Astrocyte (in vitro differentiated cells and primary cell): ENCODE measurements at regions not wholly inside any gene's neighbourhood (a gene's known extent, or its start where the extent isn't known, plus 50 kb on each side); places are given as distances from the start of the nearest gene placed in this dataset.

ENCODE experiments used
- DNase-seq: peaks from one replicate; pipeline ENCODE4 v3.0.0-alpha.2; 2010; ENCODE audit warnings: low read depth
- FAIRE-seq: peaks from 2 replicates; lab custom pipeline; 2011; peaks lifted over from hg19 to GRCh38; lab: Jason Lieb, UNC
- H2AFZ ChIP-seq: 2 replicates; pipeline ENCODE4 v1.6.0; 2012; ENCODE audit warnings: low read depth, low read length, inconsistent platforms
- H3K27ac ChIP-seq: 2 replicates; pipeline ENCODE4 v1.5.1; 2011; ENCODE audit warnings: low read depth, low read length, inconsistent platforms
- H3K27me3 ChIP-seq: 2 replicates; pipeline ENCODE4 v1.6.0; 2011; ENCODE audit warnings: low read length, inconsistent platforms; ENCODE audit not compliant: insufficient read depth
- H3K36me3 ChIP-seq: 2 replicates; pipeline ENCODE4 v1.5.1; 2011; ENCODE audit warnings: low read length, inconsistent platforms; ENCODE audit not compliant: insufficient read depth
- H3K4me1 ChIP-seq: 2 replicates; pipeline ENCODE4 v1.5.1; 2011; ENCODE audit warnings: low read length, inconsistent platforms; ENCODE audit not compliant: insufficient read depth
- H3K4me2 ChIP-seq: 2 replicates; pipeline ENCODE4 v1.6.0; 2012; ENCODE audit warnings: low read length, inconsistent platforms
- H3K4me3 ChIP-seq: 2 replicates; pipeline ENCODE4 v1.5.1; 2011; ENCODE audit warnings: low read depth, mild to moderate bottlenecking, low read length, inconsistent platforms; ENCODE audit not compliant: insufficient read depth
- H3K79me2 ChIP-seq: 2 replicates; pipeline ENCODE4 v1.6.0; 2012; ENCODE audit warnings: mild to moderate bottlenecking, low read length, inconsistent platforms; ENCODE audit not compliant: insufficient read depth
- H3K9ac ChIP-seq: 2 replicates; pipeline ENCODE4 v1.6.0; 2012; ENCODE audit warnings: mild to moderate bottlenecking, low read length, inconsistent platforms
- H3K9me3 ChIP-seq: 2 replicates; pipeline ENCODE4 v1.5.1; 2012; ENCODE audit warnings: low read depth, mild to moderate bottlenecking, low read length, inconsistent platforms; ENCODE audit not compliant: insufficient read depth
- H4K20me1 ChIP-seq: 2 replicates; pipeline ENCODE4 v1.6.0; 2012; ENCODE audit warnings: low read length, inconsistent platforms; ENCODE audit not compliant: insufficient read depth
- H3K27ac Mint-ChIP-seq: one replicate; pipeline ENCODE4 v1.8.0; 2021; ENCODE audit warnings: mild to moderate bottlenecking, mixed read lengths; ENCODE audit not compliant: unreplicated experiment
- H3K27me3 Mint-ChIP-seq: one replicate; pipeline ENCODE4 v1.8.0; 2021; ENCODE audit warnings: low read depth, mixed read lengths; ENCODE audit not compliant: unreplicated experiment
- H3K36me3 Mint-ChIP-seq: one replicate; pipeline ENCODE4 v1.8.0; 2021; ENCODE audit warnings: low read depth, mixed read lengths; ENCODE audit not compliant: unreplicated experiment
- H3K4me1 Mint-ChIP-seq: one replicate; pipeline ENCODE4 v1.8.0; 2021; ENCODE audit warnings: low read depth, mixed read lengths; ENCODE audit not compliant: unreplicated experiment
- H3K4me3 Mint-ChIP-seq: one replicate; pipeline ENCODE4 v1.8.0; 2021; ENCODE audit warnings: mild to moderate bottlenecking, moderate library complexity, mixed read lengths; ENCODE audit not compliant: unreplicated experiment
- H3K9me3 Mint-ChIP-seq: one replicate; pipeline ENCODE4 v1.8.0; 2021; ENCODE audit warnings: mild to moderate bottlenecking, mixed read lengths; ENCODE audit not compliant: unreplicated experiment
- EZH2 ChIP-seq: IDR thresholded peaks from 2 replicates; pipeline ENCODE4 v1.6.1; 2012; ENCODE audit warnings: mild to moderate bottlenecking, low read length, inconsistent platforms; ENCODE audit not compliant: insufficient read depth
- TF ChIP-seq, protein P1 (sequence below): IDR thresholded peaks from 2 replicates; pipeline ENCODE4 v1.5.1; 2011; ENCODE audit warnings: low read depth, mild to moderate bottlenecking, inconsistent platforms, low read length, moderate library complexity; ENCODE audit not compliant: insufficient read depth

DNA sequence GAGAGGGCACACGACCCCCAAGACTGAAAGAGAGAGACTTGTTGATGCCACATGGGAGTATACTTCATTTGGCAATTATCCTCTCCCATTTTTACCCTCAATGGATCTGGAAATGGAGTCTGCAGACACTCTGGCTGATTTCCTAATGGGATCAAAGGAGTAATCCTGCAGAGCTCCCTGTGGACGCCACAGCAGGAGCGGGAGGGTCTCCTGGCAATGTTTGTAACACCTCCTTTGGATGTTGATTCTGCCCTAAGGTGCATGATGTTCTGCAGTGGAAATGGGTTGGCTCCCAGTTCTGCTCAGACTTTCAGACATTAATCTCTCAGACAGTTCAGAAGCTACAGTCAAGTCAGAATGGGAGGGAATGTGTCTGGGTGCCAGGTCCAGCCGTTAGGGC lies 166.0 kb upstream of the WDR11 start:
- DNase-seq (no peak), FAIRE-seq (no peak)
- no peaks in the 10 kb centered on the region for H3K79me2 ChIP-seq
- H3K4me1 ChIP-seq: no peaks in the 10 kb centered on the region
- H3K27me3 Mint-ChIP-seq: peaks cover 4% of the 10 kb centered on the region
- no peaks in the 10 kb centered on the region for H3K36me3 ChIP-seq
- H2AFZ ChIP-seq: no peak overlapping the region
- H3K9me3 Mint-ChIP-seq: no peaks in the 10 kb centered on the region
- no peak overlapping the region for H3K9ac ChIP-seq
- TF ChIP-seq, protein P1, sequence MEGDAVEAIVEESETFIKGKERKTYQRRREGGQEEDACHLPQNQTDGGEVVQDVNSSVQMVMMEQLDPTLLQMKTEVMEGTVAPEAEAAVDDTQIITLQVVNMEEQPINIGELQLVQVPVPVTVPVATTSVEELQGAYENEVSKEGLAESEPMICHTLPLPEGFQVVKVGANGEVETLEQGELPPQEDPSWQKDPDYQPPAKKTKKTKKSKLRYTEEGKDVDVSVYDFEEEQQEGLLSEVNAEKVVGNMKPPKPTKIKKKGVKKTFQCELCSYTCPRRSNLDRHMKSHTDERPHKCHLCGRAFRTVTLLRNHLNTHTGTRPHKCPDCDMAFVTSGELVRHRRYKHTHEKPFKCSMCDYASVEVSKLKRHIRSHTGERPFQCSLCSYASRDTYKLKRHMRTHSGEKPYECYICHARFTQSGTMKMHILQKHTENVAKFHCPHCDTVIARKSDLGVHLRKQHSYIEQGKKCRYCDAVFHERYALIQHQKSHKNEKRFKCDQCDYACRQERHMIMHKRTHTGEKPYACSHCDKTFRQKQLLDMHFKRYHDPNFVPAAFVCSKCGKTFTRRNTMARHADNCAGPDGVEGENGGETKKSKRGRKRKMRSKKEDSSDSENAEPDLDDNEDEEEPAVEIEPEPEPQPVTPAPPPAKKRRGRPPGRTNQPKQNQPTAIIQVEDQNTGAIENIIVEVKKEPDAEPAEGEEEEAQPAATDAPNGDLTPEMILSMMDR: no peak
- no peak for TF ChIP-seq EZH2
- H3K9me3 ChIP-seq: no peaks in the 10 kb centered on the region
- H3K27me3 ChIP-seq: no peaks in the 10 kb centered on the region
- no peak overlapping the region for H3K4me3 ChIP-seq
- H3K27ac Mint-ChIP-seq: no peak overlapping the region
- no peak overlapping the region for H3K27ac ChIP-seq
- no peak overlapping the region for H3K4me2 ChIP-seq
- peaks cover 8% of the 10 kb centered on the region for H3K4me1 Mint-ChIP-seq
- no peaks in the 10 kb centered on the region for H3K36me3 Mint-ChIP-seq
- H4K20me1 ChIP-seq: no peaks in the 10 kb centered on the region
- no peak overlapping the region for H3K4me3 Mint-ChIP-seq

DNA sequence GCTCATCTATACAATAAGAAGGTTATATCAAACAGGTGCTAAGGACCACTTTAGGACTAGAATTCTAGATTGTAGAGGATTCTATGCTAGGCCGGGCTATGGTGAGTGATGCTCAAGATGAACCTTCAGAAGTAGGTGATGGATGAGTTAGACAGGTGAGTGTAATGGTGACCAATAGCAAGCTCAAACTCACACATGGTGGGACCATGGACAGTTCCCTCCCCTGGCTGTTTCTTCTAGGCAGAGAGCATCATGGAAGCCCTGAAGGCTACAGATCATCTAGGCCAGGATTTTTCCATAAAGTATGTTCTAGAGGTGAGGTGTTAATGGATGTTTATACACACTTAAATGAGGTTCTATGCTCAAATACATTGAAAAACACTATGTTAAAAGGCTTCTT lies 162.2 kb upstream of the WDR11 start:
- Histone ChIP-seq H3K27ac (no peak overlapping the region), H3K9ac (no peak overlapping the region), H3K36me3 (no peaks in the 10 kb centered on the region), H3K79me2 (no peaks in the 10 kb centered on the region), H3K4me1 (no peaks in the 10 kb centered on the region), H3K4me3 (no peak overlapping the region), H2AFZ (no peak overlapping the region), H4K20me1 (no peaks in the 10 kb centered on the region), H3K4me2 (no peak overlapping the region), H3K27me3 (no peaks in the 10 kb centered on the region), H3K9me3 (peaks cover 4% of the 10 kb centered on the region)
- Mint-ChIP-seq H3K4me1 (peaks cover 9% of the 10 kb centered on the region), H3K9me3 (peaks cover 7% of the 10 kb centered on the region), H3K4me3 (no peak overlapping the region), H3K27me3 (peaks cover 4% of the 10 kb centered on the region), H3K27ac (no peak overlapping the region), H3K36me3 (no peaks in the 10 kb centered on the region)
- TF ChIP-seq, protein P1: no peak
- TF ChIP-seq EZH2: no peak
- FAIRE-seq: no peak
- peak; percentile 1 for DNase-seq

DNA sequence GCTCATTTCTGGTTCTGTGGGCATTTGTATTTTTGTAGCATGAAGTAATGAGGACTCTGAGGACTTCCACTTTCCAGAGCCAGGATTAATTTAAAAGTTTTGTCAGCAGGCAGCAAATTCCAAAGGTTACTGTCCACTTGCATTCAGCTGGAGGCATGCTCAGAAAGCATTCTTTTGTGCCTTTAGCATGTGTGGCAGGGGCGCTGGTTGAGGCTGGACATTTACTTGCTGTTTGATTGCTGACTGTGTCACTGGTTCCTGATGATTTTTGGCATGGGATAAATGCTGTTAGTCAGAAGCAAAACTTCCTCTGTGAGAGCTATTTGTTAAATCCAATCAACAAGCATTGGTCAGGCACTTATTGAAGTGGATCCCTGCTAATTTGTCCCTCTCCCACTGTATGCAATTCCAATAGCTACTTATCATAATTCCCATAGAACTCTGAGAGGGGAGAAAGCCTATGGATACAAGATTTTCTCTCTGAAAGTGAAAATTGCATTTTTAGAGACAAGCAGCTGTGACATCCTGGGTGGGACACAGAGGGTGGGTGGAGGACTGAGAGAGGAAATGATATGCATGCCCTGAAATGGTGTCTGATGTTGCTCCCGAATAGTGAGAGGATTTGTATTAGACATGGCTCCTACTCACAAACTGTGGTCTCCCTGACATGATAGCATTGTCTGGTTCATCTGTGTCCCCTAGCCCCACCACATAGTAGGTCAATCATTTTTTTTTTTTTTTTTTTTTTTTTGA lies 161.2 kb upstream of the WDR11 start:
- Histone ChIP-seq H4K20me1 (no peaks in the 10 kb centered on the region), H3K79me2 (no peaks in the 10 kb centered on the region), H3K27ac (no peak overlapping the region), H2AFZ (no peak overlapping the region), H3K36me3 (no peaks in the 10 kb centered on the region), H3K4me1 (no peaks in the 10 kb centered on the region), H3K9ac (no peak overlapping the region), H3K4me3 (no peak overlapping the region), H3K27me3 (no peaks in the 10 kb centered on the region), H3K9me3 (peaks cover 4% of the 10 kb centered on the region), H3K4me2 (no peak overlapping the region)
- Mint-ChIP-seq H3K27me3 (peaks cover 4% of the 10 kb centered on the region), H3K4me3 (no peak overlapping the region), H3K36me3 (no peaks in the 10 kb centered on the region), H3K4me1 (peaks cover 9% of the 10 kb centered on the region), H3K27ac (no peak overlapping the region), H3K9me3 (peaks cover 11% of the 10 kb centered on the region)
- FAIRE-seq (no peak), DNase-seq (peak; percentile 3)
- TF ChIP-seq EZH2: no peak
- TF ChIP-seq, protein P1: no peak
